ENCODE measurements at regions not wholly inside any gene's neighbourhood (a gene's known extent, or its start where the extent isn't known, plus 50 kb on each side); places are given as distances from the start of the nearest gene placed in this dataset.

DNA sequence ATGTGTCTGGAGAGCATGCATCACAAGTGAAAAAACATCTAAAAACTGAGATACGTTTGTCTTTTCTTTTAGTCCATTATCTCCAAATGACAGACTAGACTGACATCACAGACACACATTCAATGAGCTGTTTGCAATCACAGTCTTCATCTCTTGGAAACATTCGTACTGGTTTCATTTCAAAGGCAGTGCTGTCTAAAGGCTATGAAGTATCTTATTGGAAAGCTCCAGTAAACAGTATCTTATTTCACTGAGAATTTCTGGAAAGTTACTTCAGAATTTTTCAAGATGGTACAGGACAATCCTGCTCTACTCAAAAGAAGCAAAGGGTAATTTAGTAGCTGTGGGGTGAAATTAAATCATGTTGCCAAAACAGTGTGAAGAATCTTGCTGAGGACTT lies 53.5 kb upstream of the TNFRSF19 start:
- Histone ChIP-seq H2BK15ac (ENCODE audit: low read depth, poor library complexity, severe bottlenecking) (no peak overlapping the region), H3K4me3 (ENCODE audit: insufficient read depth in 1 of 2, low read depth in 1 of 2, low read length in 2 of 2) (no peak overlapping the region), H3K4ac (ENCODE audit: low read depth in 1 of 2, low read length in 2 of 2) (no peak overlapping the region), H3K79me1 (replicated peaks; ENCODE audit: low read length, poor library complexity, severe bottlenecking) (no peaks in the 10 kb centered on the region), H3K9me3 (ENCODE audit: control insufficient read depth, low read length) (no peaks in the 10 kb centered on the region), H3K14ac (ENCODE audit: low read length in 2 of 2) (no peak overlapping the region), H2BK120ac (ENCODE audit: low read depth, low read length) (no peak overlapping the region), H2AFZ (ENCODE audit: low read depth, low read length) (no peak overlapping the region), H3K18ac (ENCODE audit: low read depth in 1 of 2, low read length in 2 of 2) (no peak overlapping the region), H3K9ac (ENCODE audit: low read length) (no peak overlapping the region), H3K4me1 (ENCODE audit: control insufficient read depth, insufficient read depth, low read depth, low read length) (no peaks in the 10 kb centered on the region), H2BK5ac (ENCODE audit: low read depth, low read length, poor library complexity, severe bottlenecking) (no peak overlapping the region), H3K27me3 (ENCODE audit: control insufficient read depth in 1 of 2, insufficient read depth in 1 of 2, low read length in 2 of 2) (peaks cover 0 to 62% of the 10 kb centered on the region in 2 experiments), H3K4me2 (ENCODE audit: low read length, poor library complexity, severe bottlenecking) (no peak overlapping the region), H3K36me3 (ENCODE audit: control insufficient read depth in 1 of 2, insufficient read depth in 2 of 2, low read depth in 1 of 2, low read length in 2 of 2) (no peaks in the 10 kb centered on the region), H4K91ac (ENCODE audit: low read length) (no peak overlapping the region), H3K27ac (ENCODE audit: low read length, poor library complexity, severe bottlenecking) (no peak overlapping the region), H3K23ac (ENCODE audit: low read length in 2 of 2) (no peak overlapping the region), H4K8ac (ENCODE audit: low read length) (no peak overlapping the region), H2AK5ac (ENCODE audit: low read length, severe bottlenecking) (no peak overlapping the region), H2BK12ac (ENCODE audit: low read length in 2 of 2) (no peak overlapping the region)
- 59% methylated on average over 2 of the region's 2 CpGs for WGBS
- DNase-seq, result no peak

DNA sequence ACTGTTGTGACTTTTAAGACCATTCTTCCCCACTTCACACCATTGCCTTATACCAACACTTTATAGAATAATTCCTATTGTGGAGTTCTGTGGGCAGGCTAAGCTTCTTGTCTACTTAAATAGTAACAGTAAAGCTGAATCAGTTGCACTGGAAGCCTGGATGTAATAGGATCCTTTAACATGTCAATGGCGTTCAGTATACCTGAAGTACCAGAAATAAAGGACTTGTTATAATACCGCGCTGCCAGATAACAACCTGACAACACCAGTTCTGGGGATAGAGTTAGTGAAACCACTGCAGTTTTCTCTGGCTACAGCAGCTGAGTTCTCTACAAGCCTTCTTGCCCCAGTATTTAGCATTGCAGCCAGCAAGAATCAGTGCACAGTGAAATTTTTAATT lies 52.0 kb upstream of the TNFRSF19 start:
- Histone ChIP-seq H2AK5ac (ENCODE audit: low read length, severe bottlenecking) (no peak overlapping the region), H3K4me2 (ENCODE audit: low read length, poor library complexity, severe bottlenecking) (no peak overlapping the region), H3K4me3 (ENCODE audit: insufficient read depth in 1 of 2, low read depth in 1 of 2, low read length in 2 of 2) (no peak overlapping the region), H2AFZ (ENCODE audit: low read depth, low read length) (no peak overlapping the region), H3K36me3 (ENCODE audit: control insufficient read depth in 1 of 2, insufficient read depth in 2 of 2, low read depth in 1 of 2, low read length in 2 of 2) (no peaks in the 10 kb centered on the region), H4K8ac (ENCODE audit: low read length) (no peak overlapping the region), H4K91ac (ENCODE audit: low read length) (no peak overlapping the region), H3K9ac (ENCODE audit: low read length) (no peak overlapping the region), H2BK5ac (ENCODE audit: low read depth, low read length, poor library complexity, severe bottlenecking) (no peak overlapping the region), H2BK12ac (ENCODE audit: low read length in 2 of 2) (no peak overlapping the region), H3K14ac (ENCODE audit: low read length in 2 of 2) (no peak overlapping the region), H3K27me3 (ENCODE audit: control insufficient read depth in 1 of 2, insufficient read depth in 1 of 2, low read length in 2 of 2) (peaks cover 0 to 61% of the 10 kb centered on the region in 2 experiments), H3K23ac (ENCODE audit: low read length in 2 of 2) (no peak overlapping the region), H3K79me1 (replicated peaks; ENCODE audit: low read length, poor library complexity, severe bottlenecking) (no peaks in the 10 kb centered on the region), H2BK120ac (ENCODE audit: low read depth, low read length) (no peak overlapping the region), H3K9me3 (ENCODE audit: control insufficient read depth, low read length) (no peaks in the 10 kb centered on the region), H2BK15ac (ENCODE audit: low read depth, poor library complexity, severe bottlenecking) (no peak overlapping the region), H3K18ac (ENCODE audit: low read depth in 1 of 2, low read length in 2 of 2) (no peak overlapping the region), H3K4me1 (ENCODE audit: control insufficient read depth, insufficient read depth, low read depth, low read length) (no peaks in the 10 kb centered on the region), H3K27ac (ENCODE audit: low read length, poor library complexity, severe bottlenecking) (no peak overlapping the region), H3K4ac (ENCODE audit: low read depth in 1 of 2, low read length in 2 of 2) (no peak overlapping the region)
- 89% methylated on average over 3 of the region's 3 CpGs for WGBS
- DNase-seq, result no peak
